ENCODE measurements at regions not wholly inside any gene's neighbourhood (a gene's known extent, or its start where the extent isn't known, plus 50 kb on each side); places are given as distances from the start of the nearest gene placed in this dataset.

DNA sequence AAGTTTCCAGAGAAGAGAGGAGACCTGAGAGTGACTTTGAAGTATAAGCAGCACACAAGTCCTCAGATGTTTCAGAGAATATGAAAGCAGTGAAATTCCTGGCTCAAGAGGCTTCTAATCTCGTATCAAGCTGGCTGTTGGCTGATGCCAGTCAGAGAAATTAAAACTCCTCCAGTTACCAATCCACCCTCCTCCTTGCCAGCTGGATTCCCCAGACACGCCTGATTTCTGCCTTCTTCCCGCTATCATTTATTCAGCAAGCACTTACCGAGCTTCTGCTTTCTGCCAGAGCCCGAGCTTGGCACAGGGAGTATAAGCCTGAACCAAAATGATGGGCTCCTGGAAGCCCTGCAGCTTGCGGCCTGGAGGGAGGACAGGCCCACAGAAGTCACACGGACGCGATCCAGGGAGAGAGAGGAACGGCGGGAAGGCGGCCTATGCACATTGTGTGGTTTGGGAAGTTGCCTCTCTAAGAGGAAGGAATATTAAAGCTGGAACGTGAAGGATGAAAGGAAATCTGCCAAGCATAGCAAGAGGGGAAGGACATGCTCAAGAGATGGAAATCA is 102.4 kb upstream of the TBL1X start:
- TF ChIP-seq CTCF (IDR thresholded peaks at IDR 0.05) (no peak), POLR2A (IDR thresholded peaks at IDR 0.05) (no peak)

Measured in body of pancreas (tissue), 4 donors.